ENCODE measurements at regions not wholly inside any gene's neighbourhood (a gene's known extent, or its start where the extent isn't known, plus 50 kb on each side); places are given as distances from the start of the nearest gene placed in this dataset.

DNA sequence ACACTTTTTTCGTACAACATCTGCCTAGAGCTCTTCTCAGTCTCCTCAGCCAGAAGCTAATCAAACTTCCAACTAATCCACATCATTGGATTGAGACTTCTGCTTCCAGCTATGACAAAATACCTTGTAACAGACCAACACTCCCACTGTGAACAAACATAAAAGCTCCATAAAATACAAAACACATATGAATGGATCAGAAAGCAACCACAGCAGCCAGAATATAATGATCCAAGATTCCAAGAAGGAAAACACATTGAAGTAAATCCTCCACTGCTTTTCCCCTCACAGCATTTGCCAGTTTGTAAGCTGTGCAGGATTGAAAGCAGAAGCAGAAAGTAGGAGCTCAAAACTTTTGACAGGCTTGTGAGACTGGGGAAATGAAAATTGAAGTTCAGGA lies 863.2 kb downstream of the TUSC7 start:
- DNase-seq: no peak
- TF ChIP-seq, protein P1, sequence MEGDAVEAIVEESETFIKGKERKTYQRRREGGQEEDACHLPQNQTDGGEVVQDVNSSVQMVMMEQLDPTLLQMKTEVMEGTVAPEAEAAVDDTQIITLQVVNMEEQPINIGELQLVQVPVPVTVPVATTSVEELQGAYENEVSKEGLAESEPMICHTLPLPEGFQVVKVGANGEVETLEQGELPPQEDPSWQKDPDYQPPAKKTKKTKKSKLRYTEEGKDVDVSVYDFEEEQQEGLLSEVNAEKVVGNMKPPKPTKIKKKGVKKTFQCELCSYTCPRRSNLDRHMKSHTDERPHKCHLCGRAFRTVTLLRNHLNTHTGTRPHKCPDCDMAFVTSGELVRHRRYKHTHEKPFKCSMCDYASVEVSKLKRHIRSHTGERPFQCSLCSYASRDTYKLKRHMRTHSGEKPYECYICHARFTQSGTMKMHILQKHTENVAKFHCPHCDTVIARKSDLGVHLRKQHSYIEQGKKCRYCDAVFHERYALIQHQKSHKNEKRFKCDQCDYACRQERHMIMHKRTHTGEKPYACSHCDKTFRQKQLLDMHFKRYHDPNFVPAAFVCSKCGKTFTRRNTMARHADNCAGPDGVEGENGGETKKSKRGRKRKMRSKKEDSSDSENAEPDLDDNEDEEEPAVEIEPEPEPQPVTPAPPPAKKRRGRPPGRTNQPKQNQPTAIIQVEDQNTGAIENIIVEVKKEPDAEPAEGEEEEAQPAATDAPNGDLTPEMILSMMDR (IDR thresholded peaks at IDR 0.05): no peak
- H3K27me3 Mint-ChIP-seq: no peaks in the 10 kb centered on the region
- no peak for ATAC-seq (ENCODE audit: poor library complexity)
- POLR2A ChIA-PET: no interaction called here
- H3K9me3 Mint-ChIP-seq: no peaks in the 10 kb centered on the region
- no peaks in the 10 kb centered on the region for H3K4me1 Mint-ChIP-seq (ENCODE audit: low read depth)
- intact Hi-C loops (cut with DNase I, micrococcal nuclease): no loop called here
- no peaks in the 10 kb centered on the region for H3K4me1 ChIP-seq (ENCODE audit: insufficient read depth, low read length)
- no peaks in the 10 kb centered on the region for H3K36me3 ChIP-seq (ENCODE audit: insufficient read depth, low read length)
- H3K36me3 Mint-ChIP-seq (ENCODE audit: low read depth): no peaks in the 10 kb centered on the region
- H3K27ac Mint-ChIP-seq: no peak overlapping the region
- H3K4me3 Mint-ChIP-seq: no peak overlapping the region
- no peak overlapping the region for H3K4me3 ChIP-seq (ENCODE audit: low read length)
- CTCF ChIA-PET: no interaction called here
- H3K27ac ChIP-seq (ENCODE audit: low read depth in 1 of 2, low read length in 2 of 2): no peak overlapping the region
- H3K27me3 ChIP-seq (ENCODE audit: control insufficient read depth in 1 of 2, insufficient read depth in 2 of 2, low read length in 2 of 2): no peaks in the 10 kb centered on the region
- H3K9me3 ChIP-seq (ENCODE audit: control insufficient read depth in 1 of 2, insufficient read depth in 1 of 2, low read length in 2 of 2): no peaks in the 10 kb centered on the region

- intact Hi-C loops (cut with DNase I, micrococcal nuclease): no loop called here
- Histone ChIP-seq H3K36me3 (ENCODE audit: insufficient read depth, low read length) (no peaks in the 10 kb centered on the region), H3K27me3 (ENCODE audit: control insufficient read depth in 1 of 2, insufficient read depth in 2 of 2, low read length in 2 of 2) (no peaks in the 10 kb centered on the region), H3K4me3 (ENCODE audit: low read length) (no peak overlapping the region), H3K4me1 (ENCODE audit: insufficient read depth, low read length) (no peaks in the 10 kb centered on the region), H3K27ac (ENCODE audit: low read depth in 1 of 2, low read length in 2 of 2) (no peak overlapping the region), H3K9me3 (ENCODE audit: control insufficient read depth in 1 of 2, insufficient read depth in 1 of 2, low read length in 2 of 2) (no peaks in the 10 kb centered on the region)
- H3K27me3 Mint-ChIP-seq: no peaks in the 10 kb centered on the region
- ATAC-seq (ENCODE audit: poor library complexity) (no peak), DNase-seq (no peak)
- ChIA-PET POLR2A (no interaction called here), CTCF (no interaction called here)
- H3K36me3 Mint-ChIP-seq (ENCODE audit: low read depth): no peaks in the 10 kb centered on the region
- no peaks in the 10 kb centered on the region for H3K9me3 Mint-ChIP-seq
- H3K27ac Mint-ChIP-seq: no peak overlapping the region
- H3K4me1 Mint-ChIP-seq (ENCODE audit: low read depth): no peaks in the 10 kb centered on the region
- no peak overlapping the region for H3K4me3 Mint-ChIP-seq
- TF ChIP-seq, protein P1 (IDR thresholded peaks at IDR 0.05): no peak
These were observed 871.2 kb downstream of the TUSC7 start for GRCh38 chr3:117580806-117581205.

DNA sequence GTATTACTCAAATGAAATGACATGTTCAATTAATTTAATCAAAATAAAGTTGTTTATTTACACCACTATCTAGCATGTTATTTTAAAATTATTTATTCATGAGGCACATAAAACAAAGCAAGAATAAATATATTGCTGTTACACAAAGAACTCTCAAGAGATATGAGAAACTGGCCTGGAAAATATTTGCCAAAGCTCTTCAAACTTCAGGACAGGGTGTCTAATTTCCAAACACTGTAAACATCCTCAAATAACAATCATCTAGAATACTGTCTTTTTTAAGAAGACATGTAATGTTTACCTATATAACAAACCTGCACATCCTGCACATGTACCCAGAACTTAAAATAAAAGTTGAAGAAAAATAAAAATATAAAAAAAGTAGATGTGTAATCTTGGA lies 876.6 kb downstream of the TUSC7 start:
- H3K4me3 Mint-ChIP-seq: no peak overlapping the region
- no peak overlapping the region for H3K27ac Mint-ChIP-seq
- Histone ChIP-seq H3K4me3 (ENCODE audit: low read length) (no peak overlapping the region), H3K36me3 (ENCODE audit: insufficient read depth, low read length) (no peaks in the 10 kb centered on the region), H3K9me3 (ENCODE audit: control insufficient read depth in 1 of 2, insufficient read depth in 1 of 2, low read length in 2 of 2) (no peaks in the 10 kb centered on the region), H3K27me3 (ENCODE audit: control insufficient read depth in 1 of 2, insufficient read depth in 2 of 2, low read length in 2 of 2) (no peaks in the 10 kb centered on the region), H3K4me1 (ENCODE audit: insufficient read depth, low read length) (no peaks in the 10 kb centered on the region), H3K27ac (ENCODE audit: low read depth in 1 of 2, low read length in 2 of 2) (no peak overlapping the region)
- ChIA-PET CTCF (no interaction called here), POLR2A (no interaction called here)
- no peak for ATAC-seq (ENCODE audit: poor library complexity)
- H3K9me3 Mint-ChIP-seq: peaks cover 3% of the 10 kb centered on the region
- no peaks in the 10 kb centered on the region for H3K27me3 Mint-ChIP-seq
- DNase-seq: no peak
- intact Hi-C loops (cut with DNase I, micrococcal nuclease): no loop called here
- TF ChIP-seq, protein P1 (IDR thresholded peaks at IDR 0.05): no peak
- H3K4me1 Mint-ChIP-seq (ENCODE audit: low read depth): no peaks in the 10 kb centered on the region
- H3K36me3 Mint-ChIP-seq (ENCODE audit: low read depth): no peaks in the 10 kb centered on the region

Data from CD4-positive, alpha-beta T cell (primary cell).